Left ventricle myocardium inferior (tissue), 1 donor: ENCODE measurements at regions not wholly inside any gene's neighbourhood (a gene's known extent, or its start where the extent isn't known, plus 50 kb on each side); places are given as distances from the start of the nearest gene placed in this dataset.

ENCODE experiments used
- DNase-seq: peaks from one replicate; pipeline ENCODE4 v3.0.0-alpha.2; 2020
- H3K27ac ChIP-seq: fragments of 200-600 bp; replicated peaks from 2 replicates; pipeline ENCODE4 v1.8.0; 2021
- H3K27me3 ChIP-seq: fragments of 200-600 bp; 2 replicates; pipeline ENCODE4 v1.8.0; 2021; ENCODE audit warnings: low read depth
- H3K36me3 ChIP-seq: fragments of 200-600 bp; 2 replicates; pipeline ENCODE4 v1.8.0; 2021
- H3K4me1 ChIP-seq: fragments of 200-600 bp; 2 replicates; pipeline ENCODE4 v1.8.0; 2021
- H3K4me3 ChIP-seq: fragments of 200-600 bp; 2 replicates; pipeline ENCODE4 v1.8.0; 2021; ENCODE audit warnings: mild to moderate bottlenecking, moderate library complexity
- H3K9me3 ChIP-seq: fragments of 200-600 bp; replicated peaks from 2 replicates; pipeline ENCODE4 v1.8.0; 2021
- intact Hi-C: fragments of 100-400 bp; cut with micrococcal nuclease; formaldehyde crosslinking; loops from one replicate; pipeline ENCODE4 v1.11.0; 2022
- TF ChIP-seq, protein P1 (sequence below): fragments of 200-600 bp; IDR thresholded peaks from 2 replicates; pipeline ENCODE4 v1.8.0; 2021; ENCODE audit warnings: antibody characterized with exemption, mild to moderate bottlenecking, borderline replicate concordance
- donor health status: DM: no; HTN: yes; CAD: no; lungs with severe emphysema.

DNA sequence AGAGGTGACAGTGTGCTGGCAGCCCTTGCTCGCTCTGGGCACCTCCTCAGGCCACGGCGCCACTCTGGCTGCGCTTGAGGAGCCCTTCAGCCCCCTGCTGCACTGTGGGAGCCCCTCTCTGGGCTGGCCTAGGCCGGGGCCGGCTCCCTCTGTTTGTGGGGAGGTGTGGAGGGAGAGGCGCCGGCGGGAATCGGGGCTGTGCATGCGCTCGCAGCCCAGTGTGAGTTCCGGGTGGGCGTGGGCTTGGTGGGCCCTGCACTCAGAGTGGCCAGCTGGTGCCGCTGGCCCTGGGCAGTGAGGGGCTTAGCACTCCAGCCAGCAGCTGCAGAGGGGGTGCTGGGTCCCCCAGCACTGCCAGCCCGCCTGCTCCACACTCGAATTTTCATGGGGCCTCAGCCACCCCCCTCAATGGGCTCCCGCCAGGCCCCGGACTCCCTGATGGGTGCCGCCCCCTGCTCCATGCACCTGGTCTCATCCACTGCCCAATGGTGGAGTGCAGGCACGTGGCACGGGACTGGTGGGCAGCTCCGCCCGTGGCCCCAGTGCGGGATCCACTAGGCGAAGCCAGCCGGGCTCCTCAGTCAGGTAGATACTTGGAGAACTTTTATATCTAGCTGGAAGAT lies 96.7 kb upstream of the BET1 start:
- no peak for DNase-seq

DNA sequence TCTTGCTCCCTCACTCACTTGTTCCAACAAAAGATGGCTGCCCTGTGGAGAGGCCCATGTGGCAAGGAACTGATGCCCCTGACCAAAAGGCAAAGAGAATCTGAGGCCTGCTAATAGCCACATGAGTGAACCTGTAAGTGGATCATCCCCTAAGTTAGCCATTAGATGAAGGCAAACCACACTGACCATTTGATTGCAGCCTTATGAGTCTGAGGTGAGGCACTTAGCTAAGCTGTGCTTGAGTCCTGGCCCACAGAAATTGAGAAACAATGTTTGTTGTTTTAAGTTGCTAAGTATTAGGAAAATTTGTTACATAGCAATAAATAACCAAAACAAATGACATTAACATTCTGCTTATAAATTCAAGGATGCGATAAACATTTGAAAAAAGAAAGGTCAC lies 100.1 kb upstream of the BET1 start:
- no peaks in the 10 kb centered on the region for H3K36me3 ChIP-seq
- H3K27me3 ChIP-seq, result no peaks in the 10 kb centered on the region
- intact Hi-C loops, result no loop called here
- TF ChIP-seq, protein P1, sequence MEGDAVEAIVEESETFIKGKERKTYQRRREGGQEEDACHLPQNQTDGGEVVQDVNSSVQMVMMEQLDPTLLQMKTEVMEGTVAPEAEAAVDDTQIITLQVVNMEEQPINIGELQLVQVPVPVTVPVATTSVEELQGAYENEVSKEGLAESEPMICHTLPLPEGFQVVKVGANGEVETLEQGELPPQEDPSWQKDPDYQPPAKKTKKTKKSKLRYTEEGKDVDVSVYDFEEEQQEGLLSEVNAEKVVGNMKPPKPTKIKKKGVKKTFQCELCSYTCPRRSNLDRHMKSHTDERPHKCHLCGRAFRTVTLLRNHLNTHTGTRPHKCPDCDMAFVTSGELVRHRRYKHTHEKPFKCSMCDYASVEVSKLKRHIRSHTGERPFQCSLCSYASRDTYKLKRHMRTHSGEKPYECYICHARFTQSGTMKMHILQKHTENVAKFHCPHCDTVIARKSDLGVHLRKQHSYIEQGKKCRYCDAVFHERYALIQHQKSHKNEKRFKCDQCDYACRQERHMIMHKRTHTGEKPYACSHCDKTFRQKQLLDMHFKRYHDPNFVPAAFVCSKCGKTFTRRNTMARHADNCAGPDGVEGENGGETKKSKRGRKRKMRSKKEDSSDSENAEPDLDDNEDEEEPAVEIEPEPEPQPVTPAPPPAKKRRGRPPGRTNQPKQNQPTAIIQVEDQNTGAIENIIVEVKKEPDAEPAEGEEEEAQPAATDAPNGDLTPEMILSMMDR, result no peak
- peaks cover 6% of the 10 kb centered on the region for H3K9me3 ChIP-seq
- H3K4me1 ChIP-seq, result no peaks in the 10 kb centered on the region
- H3K4me3 ChIP-seq, result no peak overlapping the region
- H3K27ac ChIP-seq, result no peak overlapping the region
- DNase-seq, result no peak

More for the DNA sequence above, 96.7 kb upstream of the BET1 start:
- H3K27ac ChIP-seq, result no peak overlapping the region
- TF ChIP-seq, protein P1, result no peak
- H3K36me3 ChIP-seq, result no peaks in the 10 kb centered on the region
- peaks cover 6% of the 10 kb centered on the region for H3K9me3 ChIP-seq
- intact Hi-C loops, result no loop called here
- H3K27me3 ChIP-seq, result no peaks in the 10 kb centered on the region
- H3K4me1 ChIP-seq, result no peaks in the 10 kb centered on the region
- no peak overlapping the region for H3K4me3 ChIP-seq

DNA sequence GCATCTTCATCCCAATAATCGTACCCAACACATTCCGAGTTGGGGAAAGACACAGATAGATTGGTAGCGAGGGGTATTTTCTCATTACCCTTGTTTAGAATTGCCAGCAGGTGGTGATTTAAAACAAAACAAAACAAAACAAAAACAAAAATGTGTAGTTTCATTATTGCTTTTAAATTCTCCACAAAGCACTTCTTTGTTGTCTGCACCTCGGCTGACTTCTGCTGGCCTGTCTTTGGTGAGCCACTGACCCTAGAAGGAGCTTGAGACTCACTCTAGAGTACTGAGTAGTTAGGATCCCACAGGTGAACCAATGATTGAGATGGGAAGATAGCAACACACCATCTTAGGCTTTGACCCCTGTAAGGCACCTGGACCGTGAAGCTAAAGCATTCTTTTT lies 105.4 kb upstream of the BET1 start:
- H3K27me3 ChIP-seq, result no peaks in the 10 kb centered on the region
- H3K36me3 ChIP-seq, result no peaks in the 10 kb centered on the region
- no peak overlapping the region for H3K4me3 ChIP-seq
- TF ChIP-seq, protein P1, result no peak
- DNase-seq, result no peak
- H3K27ac ChIP-seq, result no peak overlapping the region
- intact Hi-C loops, result no loop called here
- no peaks in the 10 kb centered on the region for H3K4me1 ChIP-seq
- no peaks in the 10 kb centered on the region for H3K9me3 ChIP-seq

DNA sequence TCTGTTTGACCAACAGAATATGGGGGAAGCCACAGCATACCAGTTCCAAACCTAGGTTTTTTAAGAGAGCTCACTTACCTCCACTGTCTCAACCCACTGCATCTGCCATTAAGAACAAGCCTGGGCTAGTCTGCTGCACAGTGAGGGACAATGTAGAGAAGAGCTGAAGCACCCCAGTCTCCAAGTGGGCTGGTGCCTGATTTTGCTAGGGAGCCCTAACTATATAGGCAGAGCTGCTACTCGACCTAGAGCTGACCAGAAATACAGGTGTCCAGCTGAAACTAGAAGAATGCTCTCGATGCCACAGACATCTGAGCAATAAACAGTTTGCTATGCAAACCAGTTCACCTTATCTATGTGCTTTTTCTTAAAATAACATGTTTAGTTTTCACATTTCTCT lies 106.9 kb upstream of the BET1 start:
- no peaks in the 10 kb centered on the region for H3K27me3 ChIP-seq
- no peak overlapping the region for H3K27ac ChIP-seq
- intact Hi-C loops, result no loop called here
- TF ChIP-seq, protein P1, result no peak
- no peaks in the 10 kb centered on the region for H3K4me1 ChIP-seq
- H3K9me3 ChIP-seq, result no peaks in the 10 kb centered on the region
- no peaks in the 10 kb centered on the region for H3K36me3 ChIP-seq
- no peak overlapping the region for H3K4me3 ChIP-seq
- DNase-seq, result no peak

DNA sequence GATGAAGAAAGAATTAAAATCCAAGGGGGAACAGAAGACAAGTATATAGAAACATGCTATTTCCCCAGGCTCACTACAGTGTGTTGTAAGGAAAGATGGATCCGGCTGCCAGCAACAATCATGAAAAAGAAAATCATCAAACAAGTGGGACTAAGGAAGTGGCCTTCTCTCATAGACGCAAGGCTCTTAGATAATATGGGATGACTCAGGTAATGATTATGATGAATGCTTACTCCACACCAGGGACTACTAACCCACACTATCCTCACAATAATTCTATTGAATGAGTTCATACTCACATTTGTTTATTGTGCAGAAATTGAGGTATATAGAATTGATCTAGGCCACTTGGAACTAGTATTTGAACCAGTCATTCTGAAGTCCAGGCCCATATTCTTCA lies 111.2 kb upstream of the BET1 start:
- Histone ChIP-seq H3K4me1 (no peaks in the 10 kb centered on the region), H3K27ac (no peak overlapping the region), H3K9me3 (no peaks in the 10 kb centered on the region), H3K27me3 (no peaks in the 10 kb centered on the region), H3K4me3 (no peak overlapping the region), H3K36me3 (no peaks in the 10 kb centered on the region)
- intact Hi-C loops, result no loop called here
- TF ChIP-seq, protein P1, result no peak
- no peak for DNase-seq
